OCI-LY7 (cell line): ENCODE measurements at regions not wholly inside any gene's neighbourhood (a gene's known extent, or its start where the extent isn't known, plus 50 kb on each side); places are given as distances from the start of the nearest gene placed in this dataset.

Experiments used
- BruUV-seq: library from RNA; stranded (reverse); fragments of 400-500 nt; replicated peaks from 2 replicates; lab custom pipeline; 2021; lab: Mats Ljungman, UMichigan
- CTCF ChIA-PET: fragments of 300-600 bp; sonication (Branson Sonifier 250); formaldehyde crosslinking; loops from one replicate; lab custom pipeline; 2022; ENCODE audit warnings: antibody characterized with exemption; ENCODE audit not compliant: unreplicated experiment; lab: Charles Lee
- POLR2A ChIA-PET: fragments of 300-600 bp; sonication (Branson Sonifier 250); formaldehyde crosslinking; loops from one replicate; lab custom pipeline; 2022; ENCODE audit warnings: antibody characterized with exemption; lab: Charles Lee
- DNase-seq: peaks from one replicate; pipeline ENCODE4 v3.0.0-alpha.2; 2015; ENCODE audit warnings: low spot score
- H2AFZ ChIP-seq: fragments of 200-600 bp; sonication (generic), shearing (Covaris generic); 2 replicates; pipeline ENCODE4 v1.6.1; 2014; ENCODE audit warnings: mild to moderate bottlenecking, antibody characterized with exemption, low read length, moderate library complexity
- H3K27ac ChIP-seq: fragments of 200-600 bp; sonication (generic); 2 replicates; pipeline ENCODE4 v1.5.1; 2014; ENCODE audit warnings: mixed run types, low read depth, mild to moderate bottlenecking, moderate library complexity, low read length, inconsistent platforms; ENCODE audit not compliant: poor library complexity, severe bottlenecking
- H3K36me3 ChIP-seq: fragments of 200-600 bp; sonication (generic); 2 replicates; pipeline ENCODE4 v1.6.1; 2014; ENCODE audit warnings: mild to moderate bottlenecking, antibody characterized with exemption, low read length, moderate library complexity, mixed read lengths; ENCODE audit not compliant: insufficient read depth
- H3K4me1 ChIP-seq: fragments of 200-600 bp; sonication (generic); 2 replicates; pipeline ENCODE4 v1.5.1; 2014; ENCODE audit warnings: mild to moderate bottlenecking, low read length; ENCODE audit not compliant: insufficient read depth, poor library complexity, severe bottlenecking
- H3K4me2 ChIP-seq: fragments of 200-600 bp; sonication (generic); 2 replicates; pipeline ENCODE4 v1.6.1; 2014; ENCODE audit warnings: mild to moderate bottlenecking, low read length
- H3K4me3 ChIP-seq: fragments of 200-600 bp; sonication (generic); 2 replicates; pipeline ENCODE4 v1.5.1; 2014; ENCODE audit warnings: mild to moderate bottlenecking, low read depth, low read length; ENCODE audit not compliant: poor library complexity, severe bottlenecking
- H3K79me2 ChIP-seq: fragments of 200-600 bp; sonication (generic); 2 replicates; pipeline ENCODE4 v1.6.1; 2016; ENCODE audit warnings: low read depth, mild to moderate bottlenecking, low read length, moderate library complexity, mixed read lengths; ENCODE audit not compliant: insufficient read depth
- H3K9me2 ChIP-seq: fragments of 200-600 bp; sonication (generic); 2 replicates; pipeline ENCODE4 v1.6.1; 2016; ENCODE audit warnings: mild to moderate bottlenecking, low read length, mixed read lengths; ENCODE audit not compliant: insufficient read depth
- H3K9me3 ChIP-seq: fragments of 200-600 bp; sonication (generic); 2 replicates; pipeline ENCODE4 v1.6.1; 2014; ENCODE audit warnings: mild to moderate bottlenecking, mixed run types, low read length, mixed read lengths
- H4K20me1 ChIP-seq: fragments of 200-600 bp; sonication (generic); 2 replicates; pipeline ENCODE4 v1.6.1; 2014; ENCODE audit warnings: mild to moderate bottlenecking, antibody characterized with exemption, low read length, moderate library complexity, mixed read lengths; ENCODE audit not compliant: insufficient read depth
- EZH2phosphoT487 ChIP-seq: fragments of 200-600 bp; sonication (generic); IDR thresholded peaks from 2 replicates; pipeline ENCODE4 v1.6.1; 2018; ENCODE audit warnings: low read depth, borderline replicate concordance, mild to moderate bottlenecking, mixed run types, antibody characterized with exemption, low read length, moderate library complexity, mixed read lengths
- intact Hi-C: fragments of 100-400 bp; cut with micrococcal nuclease; formaldehyde crosslinking; loops from one replicate; pipeline ENCODE4 v1.10.0; 2022; ENCODE audit not compliant: unreplicated experiment
- TF ChIP-seq, protein P1 (sequence below): fragments of 200-600 bp; sonication (generic); conservative IDR thresholded peaks from 2 replicates; pipeline ENCODE4 v1.5.1; 2014; ENCODE audit warnings: mild to moderate bottlenecking, antibody characterized with exemption, low read length, moderate library complexity, mixed read lengths

DNA sequence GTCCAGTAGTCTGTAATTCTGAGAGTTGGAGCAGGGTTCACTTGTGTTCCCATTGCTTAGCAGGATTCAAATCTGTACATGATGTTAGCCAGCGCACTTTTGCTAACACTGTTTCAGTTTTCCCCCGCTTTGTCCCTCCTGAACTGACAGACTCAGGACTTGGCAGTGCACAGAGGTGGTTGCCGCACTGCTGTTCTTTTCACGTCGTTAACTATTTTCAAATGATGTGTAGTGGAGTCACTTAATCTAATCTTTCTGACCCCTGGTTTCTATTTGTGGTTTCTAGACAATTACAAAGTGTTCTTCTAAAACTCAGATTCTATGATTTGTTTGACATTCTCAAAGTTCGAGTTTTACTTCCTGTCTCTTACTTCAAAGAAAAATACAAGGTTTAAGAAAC, 234.5 kb downstream of the RBM43 start:
- H3K36me3 ChIP-seq: no peaks in the 10 kb centered on the region
- H3K4me1 ChIP-seq: no peaks in the 10 kb centered on the region
- H3K9me3 ChIP-seq: no peaks in the 10 kb centered on the region
- no peaks in the 10 kb centered on the region for H3K79me2 ChIP-seq
- no peaks in the 10 kb centered on the region for H3K9me2 ChIP-seq
- CTCF ChIA-PET: no interaction called here
- DNase-seq: no peak
- H2AFZ ChIP-seq: no peak overlapping the region
- H3K4me2 ChIP-seq: no peak overlapping the region
- no peak overlapping the region for H3K4me3 ChIP-seq
- no TSS peak for BruUV-seq
- POLR2A ChIA-PET: no interaction called here
- TF ChIP-seq, protein P1, sequence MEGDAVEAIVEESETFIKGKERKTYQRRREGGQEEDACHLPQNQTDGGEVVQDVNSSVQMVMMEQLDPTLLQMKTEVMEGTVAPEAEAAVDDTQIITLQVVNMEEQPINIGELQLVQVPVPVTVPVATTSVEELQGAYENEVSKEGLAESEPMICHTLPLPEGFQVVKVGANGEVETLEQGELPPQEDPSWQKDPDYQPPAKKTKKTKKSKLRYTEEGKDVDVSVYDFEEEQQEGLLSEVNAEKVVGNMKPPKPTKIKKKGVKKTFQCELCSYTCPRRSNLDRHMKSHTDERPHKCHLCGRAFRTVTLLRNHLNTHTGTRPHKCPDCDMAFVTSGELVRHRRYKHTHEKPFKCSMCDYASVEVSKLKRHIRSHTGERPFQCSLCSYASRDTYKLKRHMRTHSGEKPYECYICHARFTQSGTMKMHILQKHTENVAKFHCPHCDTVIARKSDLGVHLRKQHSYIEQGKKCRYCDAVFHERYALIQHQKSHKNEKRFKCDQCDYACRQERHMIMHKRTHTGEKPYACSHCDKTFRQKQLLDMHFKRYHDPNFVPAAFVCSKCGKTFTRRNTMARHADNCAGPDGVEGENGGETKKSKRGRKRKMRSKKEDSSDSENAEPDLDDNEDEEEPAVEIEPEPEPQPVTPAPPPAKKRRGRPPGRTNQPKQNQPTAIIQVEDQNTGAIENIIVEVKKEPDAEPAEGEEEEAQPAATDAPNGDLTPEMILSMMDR: no peak
- TF ChIP-seq EZH2phosphoT487: no peak
- no peak overlapping the region for H3K27ac ChIP-seq
- no peaks in the 10 kb centered on the region for H4K20me1 ChIP-seq
- intact Hi-C loops: no loop called here

GRCh38 chr2:151025816-151026215, 235.8 kb downstream of the RBM43 start:
- Histone ChIP-seq H2AFZ (no peak overlapping the region), H3K36me3 (no peaks in the 10 kb centered on the region), H3K4me2 (no peak overlapping the region), H3K79me2 (no peaks in the 10 kb centered on the region), H4K20me1 (no peaks in the 10 kb centered on the region), H3K9me2 (no peaks in the 10 kb centered on the region), H3K4me3 (no peak overlapping the region), H3K27ac (no peak overlapping the region), H3K9me3 (no peaks in the 10 kb centered on the region), H3K4me1 (no peaks in the 10 kb centered on the region)
- no peak for TF ChIP-seq EZH2phosphoT487
- TF ChIP-seq, protein P1: no peak
- intact Hi-C loops: no loop called here
- ChIA-PET POLR2A (interaction anchor here (0.6 kb wide), 1 partner anchor 362 kb away, joined by 3 read pairs; no protein-coding TSS in a partner anchor), CTCF (no interaction called here)
- DNase-seq: no peak
- no TSS peak for BruUV-seq

DNA sequence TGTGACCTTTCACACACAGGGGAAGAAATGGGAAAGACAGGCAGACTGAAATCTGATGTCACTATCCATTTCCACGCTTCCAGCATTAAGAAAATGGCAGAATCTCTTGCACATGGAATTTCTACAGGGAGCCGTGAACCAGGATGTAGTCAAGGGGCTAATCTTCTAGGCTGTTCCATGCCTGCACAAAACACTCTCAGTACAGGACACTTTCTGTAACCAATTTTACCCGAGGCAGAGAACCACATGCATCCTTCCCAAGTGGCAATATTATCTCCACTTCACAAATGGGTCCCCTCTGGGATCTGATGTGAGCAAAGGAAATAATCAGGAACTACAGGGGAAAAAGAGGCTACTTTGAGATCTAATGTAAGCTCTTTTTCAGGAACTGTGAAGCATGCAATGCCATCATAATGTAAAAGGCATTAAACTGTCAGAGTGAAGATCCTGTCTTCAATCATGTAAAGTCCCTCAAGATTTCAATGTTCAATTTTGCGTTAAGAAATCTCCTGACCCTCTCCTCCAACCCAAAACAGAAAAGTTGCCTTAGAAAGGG, 236.9 kb downstream of the RBM43 start:
- CTCF ChIA-PET: no interaction called here

More for the DNA sequence above, 236.9 kb downstream of the RBM43 start:
- Histone ChIP-seq H2AFZ (no peak overlapping the region), H4K20me1 (no peaks in the 10 kb centered on the region), H3K27ac (no peak overlapping the region), H3K9me3 (no peaks in the 10 kb centered on the region), H3K9me2 (no peaks in the 10 kb centered on the region), H3K4me1 (no peaks in the 10 kb centered on the region), H3K36me3 (no peaks in the 10 kb centered on the region), H3K4me3 (no peak overlapping the region), H3K79me2 (no peaks in the 10 kb centered on the region), H3K4me2 (no peak overlapping the region)
- intact Hi-C loops: no loop called here
- no TSS peak for BruUV-seq
- DNase-seq: no peak
- no peak for TF ChIP-seq EZH2phosphoT487
- TF ChIP-seq, protein P1: no peak
- POLR2A ChIA-PET: no interaction called here
